Vagina (tissue), 2 donors: ENCODE measurements at regions not wholly inside any gene's neighbourhood (a gene's known extent, or its start where the extent isn't known, plus 50 kb on each side); places are given as distances from the start of the nearest gene placed in this dataset.

Source experiments
- CTCF ChIP-seq, 3 experiments: fragments of 450-650 bp in 2 of 3; fragments of 200-600 bp in 1 of 3; sonication (generic) in 1 of 3; IDR thresholded peaks; one replicate each; pipeline ENCODE4 v1.5.1; 2017 to 2019; ENCODE audit warnings: antibody characterized with exemption in 3 of 3, mild to moderate bottlenecking in 2 of 3, moderate library complexity in 2 of 3
- POLR2A ChIP-seq, 2 donors: fragments of 450-650 bp; IDR thresholded peaks; one replicate each; pipeline ENCODE4 v1.6.1; 2017; ENCODE audit warnings: antibody characterized with exemption in 2 of 2, mild to moderate bottlenecking in 2 of 2, moderate library complexity in 2 of 2
- POLR2AphosphoS5 ChIP-seq, 2 donors: sonication (generic); formaldehyde crosslinking; IDR thresholded peaks; one replicate each; pipeline ENCODE4 v1.9.0; 2017; ENCODE audit warnings: antibody characterized with exemption in 2 of 2, mild to moderate bottlenecking in 2 of 2, low read depth in 1 of 2; ENCODE audit not compliant: insufficient read depth in 1 of 2

DNA sequence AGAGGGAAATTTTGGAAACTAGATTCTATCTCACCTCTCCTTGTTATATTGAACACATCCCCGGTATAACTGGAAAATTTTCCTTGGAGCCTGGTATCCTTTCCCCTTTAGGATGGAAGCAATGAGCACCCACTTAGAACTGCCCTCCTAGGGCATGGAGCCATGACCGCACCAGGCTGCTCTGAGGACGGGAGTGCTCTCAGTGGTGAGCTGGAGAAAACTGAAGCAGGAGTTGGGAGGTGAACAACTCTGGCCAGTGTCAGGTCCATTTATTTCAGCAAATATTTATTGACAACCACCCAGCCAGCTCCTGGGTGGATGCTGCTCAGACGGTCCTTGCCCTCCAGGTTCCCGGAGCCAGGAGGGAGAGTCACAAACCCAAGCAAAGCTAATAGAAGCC lies 278.1 kb downstream of the WDR11 start:
- TF ChIP-seq CTCF (IDR thresholded peaks at IDR 0.05), result no peak
- TF ChIP-seq POLR2A (IDR thresholded peaks at IDR 0.05), result no peak
- no peak for TF ChIP-seq POLR2AphosphoS5 (IDR thresholded peaks at IDR 0.05; ENCODE audit: insufficient read depth in 1 of 2, low read depth in 1 of 2)
